ENCODE measurements at regions not wholly inside any gene's neighbourhood (a gene's known extent, or its start where the extent isn't known, plus 50 kb on each side); places are given as distances from the start of the nearest gene placed in this dataset.

GRCh38 chr3:132218817-132219755 is 98.1 kb upstream of the ACP3 start:
- TF ChIP-seq, protein P1, sequence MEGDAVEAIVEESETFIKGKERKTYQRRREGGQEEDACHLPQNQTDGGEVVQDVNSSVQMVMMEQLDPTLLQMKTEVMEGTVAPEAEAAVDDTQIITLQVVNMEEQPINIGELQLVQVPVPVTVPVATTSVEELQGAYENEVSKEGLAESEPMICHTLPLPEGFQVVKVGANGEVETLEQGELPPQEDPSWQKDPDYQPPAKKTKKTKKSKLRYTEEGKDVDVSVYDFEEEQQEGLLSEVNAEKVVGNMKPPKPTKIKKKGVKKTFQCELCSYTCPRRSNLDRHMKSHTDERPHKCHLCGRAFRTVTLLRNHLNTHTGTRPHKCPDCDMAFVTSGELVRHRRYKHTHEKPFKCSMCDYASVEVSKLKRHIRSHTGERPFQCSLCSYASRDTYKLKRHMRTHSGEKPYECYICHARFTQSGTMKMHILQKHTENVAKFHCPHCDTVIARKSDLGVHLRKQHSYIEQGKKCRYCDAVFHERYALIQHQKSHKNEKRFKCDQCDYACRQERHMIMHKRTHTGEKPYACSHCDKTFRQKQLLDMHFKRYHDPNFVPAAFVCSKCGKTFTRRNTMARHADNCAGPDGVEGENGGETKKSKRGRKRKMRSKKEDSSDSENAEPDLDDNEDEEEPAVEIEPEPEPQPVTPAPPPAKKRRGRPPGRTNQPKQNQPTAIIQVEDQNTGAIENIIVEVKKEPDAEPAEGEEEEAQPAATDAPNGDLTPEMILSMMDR (IDR thresholded peaks at IDR 0.05; ENCODE audit: low read length), result no peak
- no peak for TF ChIP-seq EZH2 (IDR thresholded peaks at IDR 0.05; ENCODE audit: borderline replicate concordance, low read length)
